T47D (cell line): ENCODE measurements at regions not wholly inside any gene's neighbourhood (a gene's known extent, or its start where the extent isn't known, plus 50 kb on each side); places are given as distances from the start of the nearest gene placed in this dataset.
"Not testable (repeated sequence)": the region's sequence is repeated elsewhere in the genome, so short reads cannot be mapped to it uniquely, and the experiment has no call there.

ENCODE experiments used
- DNase-seq, 2 experiments: peaks; one replicate each; pipeline versions ENCODE4 v3.0.0 to v3.0.0-alpha.2; 2011 to 2012; ENCODE audit warnings: low read depth in 1 of 2, low spot score in 1 of 2
- JUND ChIP-seq: IDR thresholded peaks from 2 replicates; pipeline ENCODE4 v1.6.1; 2012; ENCODE audit warnings: low read depth
- in situ Hi-C: cut with HindIII; loops from 2 replicates; pipeline ENCODE4 v1.10.0; 2016; ENCODE audit warnings: low sequenced_read_pairs, low pct_unique_long_range_greater_than_20kb

DNA sequence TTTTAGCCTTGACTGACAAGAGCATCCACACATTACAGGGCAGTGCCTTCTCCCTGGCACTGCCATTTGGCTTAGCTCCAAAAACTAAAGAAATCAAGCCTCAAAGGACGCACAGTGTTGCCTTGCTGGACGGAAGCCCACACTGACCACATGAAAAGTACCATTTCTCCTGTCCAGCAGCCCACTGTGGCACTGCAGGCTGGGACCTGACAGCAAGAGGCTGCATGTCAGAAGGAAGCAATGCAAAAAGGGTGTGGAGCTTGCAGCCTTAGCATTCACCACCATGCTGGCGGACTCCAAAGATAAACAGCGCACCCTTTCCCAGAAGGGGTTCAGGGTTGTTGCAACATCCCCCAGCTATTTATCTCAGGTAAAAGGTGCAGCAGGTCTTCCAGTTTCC is 109.3 kb upstream of the BMAL1 start:
- in situ Hi-C loops: no loop called here
- DNase-seq: no peak
- TF ChIP-seq JUND: no peak

DNA sequence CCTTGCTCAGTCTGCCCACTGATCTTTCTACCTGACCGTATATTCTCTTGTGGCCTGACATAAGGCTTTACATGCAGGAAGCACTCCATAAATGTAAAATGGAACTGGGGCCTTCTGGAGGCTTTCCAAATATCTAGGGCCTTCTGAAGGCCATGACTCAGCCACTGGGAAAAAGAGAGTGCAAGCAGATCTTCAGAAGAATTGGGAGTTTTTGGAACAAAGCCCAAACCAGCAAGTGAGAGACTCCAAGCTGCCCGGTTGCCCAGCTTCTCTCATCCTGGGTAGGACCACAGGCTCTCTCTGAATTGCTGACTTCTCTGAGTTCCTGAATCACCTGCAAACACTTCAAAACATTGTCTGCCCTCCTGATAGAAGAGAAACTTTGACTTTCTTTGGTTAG is 107.9 kb upstream of the BMAL1 start:
- TF ChIP-seq JUND: no peak
- no peak for DNase-seq
- in situ Hi-C loops: no loop called here

DNA sequence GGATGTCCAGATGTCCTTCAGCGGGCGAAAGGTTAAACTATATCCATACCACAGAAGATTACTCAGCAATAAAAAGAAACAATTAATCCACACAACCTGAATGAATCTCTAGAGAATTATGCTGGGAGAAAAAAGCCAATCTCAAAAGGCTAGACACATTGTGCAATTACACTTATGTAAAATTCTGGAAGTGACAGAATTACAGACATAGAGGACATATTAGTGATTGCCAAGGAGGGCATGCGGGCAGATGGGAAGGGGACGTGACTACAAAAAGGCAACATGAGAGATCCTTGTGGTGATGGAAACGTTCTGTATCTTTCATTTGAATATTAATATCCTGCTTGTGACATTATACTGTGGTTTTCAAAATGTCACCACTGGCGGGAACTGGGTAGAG is 103.5 kb upstream of the BMAL1 start:
- no peak for DNase-seq
- no peak for TF ChIP-seq JUND
- in situ Hi-C loops: no loop called here

DNA sequence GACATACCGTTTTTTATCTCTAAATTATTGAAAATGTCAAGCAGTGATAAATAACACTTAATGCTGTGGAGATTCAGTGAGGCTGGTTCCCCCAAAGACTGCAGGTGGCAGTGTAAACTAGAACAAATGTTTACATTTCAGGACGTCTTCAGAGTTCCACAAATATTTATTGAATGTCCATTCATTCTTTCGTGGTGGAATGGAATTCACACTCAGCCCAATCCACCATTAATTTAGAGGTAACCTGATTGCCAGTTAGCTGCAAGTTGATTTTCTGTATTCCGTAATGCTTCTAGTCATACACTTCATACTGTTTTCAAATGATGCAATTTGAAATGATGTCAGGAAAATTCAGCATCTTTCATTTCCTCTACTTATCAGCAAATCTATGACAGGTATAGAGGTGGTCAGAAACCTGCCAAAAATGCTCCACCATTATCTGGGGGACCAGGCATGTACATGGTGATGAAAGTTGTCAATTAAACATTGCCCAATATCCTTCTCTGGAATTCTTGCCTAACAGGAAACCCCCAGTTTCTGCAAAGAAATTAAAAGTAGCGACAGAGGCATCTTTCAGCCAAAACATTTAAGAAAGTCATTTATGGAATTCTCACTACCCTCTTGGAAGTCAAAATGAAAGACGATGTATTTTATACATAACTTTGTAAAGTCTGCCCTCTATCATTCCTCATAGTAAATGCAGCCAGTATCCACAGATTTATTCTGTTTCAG is 94.3 kb upstream of the BMAL1 start:
- peak in 1 of 2 experiments; percentile 50 for DNase-seq

DNA sequence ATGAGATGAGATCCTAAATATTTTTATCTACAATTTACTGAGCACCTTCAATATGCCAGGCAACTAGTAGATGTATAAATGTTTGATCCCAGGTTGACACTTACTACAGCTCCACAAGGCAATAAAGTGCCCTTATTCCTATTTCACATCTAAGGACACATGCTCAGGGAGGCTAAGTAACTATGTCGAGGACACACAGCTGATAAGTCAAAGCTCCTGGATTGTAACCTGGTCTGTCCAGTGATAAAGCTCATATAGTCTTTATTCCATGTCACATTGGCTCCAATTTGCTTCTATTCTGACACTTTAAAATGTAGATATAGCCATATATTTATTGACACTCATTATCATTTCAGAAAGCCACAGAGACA is 93.8 kb upstream of the BMAL1 start:
- DNase-seq: no peak
- no peak for TF ChIP-seq JUND
- in situ Hi-C loops: no loop called here

More for the DNA sequence above, 94.3 kb upstream of the BMAL1 start:
- TF ChIP-seq JUND: no peak
- in situ Hi-C loops: no loop called here

DNA sequence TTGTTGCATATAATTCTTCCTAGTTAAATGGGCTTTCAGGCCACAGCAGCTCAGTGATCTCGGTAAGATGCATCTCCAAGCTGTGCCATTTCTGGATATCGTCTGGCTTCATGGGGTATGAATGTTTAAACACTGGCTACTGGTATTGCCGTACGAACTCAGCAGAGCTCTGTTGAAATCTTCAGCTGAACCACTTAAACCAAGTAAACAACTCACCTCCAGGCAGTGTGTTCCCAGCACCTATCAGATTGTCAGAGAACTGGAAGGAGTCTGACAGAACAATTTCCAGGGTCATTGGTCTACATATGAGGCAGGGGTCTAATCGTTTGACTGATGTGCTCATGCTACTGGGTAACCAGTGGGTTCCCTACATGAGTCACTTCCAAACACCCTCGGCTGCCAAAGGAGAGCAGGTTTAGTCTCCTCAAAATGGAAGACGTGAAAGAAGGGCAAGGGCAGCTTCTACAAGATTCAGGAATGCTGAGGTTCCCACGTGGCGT is 93.2 kb upstream of the BMAL1 start:
- DNase-seq: peak in 1 of 2 experiments; percentile 3
- in situ Hi-C loops: no loop called here
- TF ChIP-seq JUND: no peak

DNA sequence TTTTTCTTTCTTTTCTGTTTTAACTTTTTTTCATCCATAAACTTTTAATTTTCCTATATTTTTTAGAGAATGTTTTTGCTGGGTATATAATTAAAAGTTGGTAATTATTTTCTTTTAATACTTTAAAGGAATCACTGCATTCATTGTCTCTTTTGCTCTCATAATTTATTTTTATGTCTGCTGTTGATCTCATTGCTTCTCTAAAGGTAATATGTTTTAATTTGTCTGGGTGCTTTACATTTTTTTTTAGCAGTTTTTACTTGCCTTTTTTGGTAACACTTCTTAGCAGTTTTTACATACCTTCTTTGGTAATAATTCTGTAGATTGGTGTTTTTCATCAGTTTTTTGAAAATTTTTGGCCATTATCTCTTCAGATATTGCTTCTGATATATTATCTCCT is 89.4 kb upstream of the BMAL1 start:
- TF ChIP-seq JUND: no peak
- no peak for DNase-seq
- in situ Hi-C loops: no loop called here

DNA sequence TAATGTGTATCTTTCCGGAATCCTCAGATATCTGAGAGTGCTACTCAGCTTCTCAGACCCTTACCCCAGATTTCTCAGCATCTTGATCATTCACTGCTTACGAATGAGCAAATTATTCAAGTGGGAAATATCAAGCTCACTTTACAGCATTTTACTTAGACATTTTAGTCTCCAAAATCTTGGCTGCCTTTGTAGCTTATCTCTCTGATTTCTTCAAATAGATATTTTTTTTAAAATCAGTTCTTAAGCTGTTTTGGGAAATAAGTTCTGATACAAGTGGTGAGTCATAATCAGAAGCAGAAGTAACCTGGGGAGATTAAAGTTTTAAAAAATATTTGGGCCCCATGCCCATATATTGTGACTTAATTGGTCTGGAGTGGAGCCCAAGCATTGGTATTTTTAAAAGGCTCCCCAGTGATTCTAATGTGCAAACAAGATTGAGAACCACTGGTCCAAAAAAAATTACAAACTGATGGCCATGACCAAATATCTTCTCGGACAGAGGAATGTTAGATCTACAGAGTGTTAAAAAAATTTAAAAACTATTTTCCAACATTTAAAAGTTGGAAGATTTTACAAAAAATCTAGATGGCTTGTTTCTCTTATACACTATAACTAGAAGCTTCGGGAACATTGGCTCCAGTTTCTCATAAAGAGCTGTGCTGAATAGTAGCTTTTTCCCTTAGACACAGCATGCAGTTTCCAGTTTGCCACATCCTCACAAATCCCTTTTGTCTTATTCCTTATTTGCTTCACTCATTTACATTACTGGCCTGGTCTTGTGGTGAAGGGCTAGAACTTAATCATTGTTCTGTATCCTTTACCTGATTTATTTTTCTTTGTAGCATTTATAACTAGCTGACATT is 87.8 kb upstream of the BMAL1 start:
- no peak for TF ChIP-seq JUND
- no peak for DNase-seq
- in situ Hi-C loops: no loop called here

DNA sequence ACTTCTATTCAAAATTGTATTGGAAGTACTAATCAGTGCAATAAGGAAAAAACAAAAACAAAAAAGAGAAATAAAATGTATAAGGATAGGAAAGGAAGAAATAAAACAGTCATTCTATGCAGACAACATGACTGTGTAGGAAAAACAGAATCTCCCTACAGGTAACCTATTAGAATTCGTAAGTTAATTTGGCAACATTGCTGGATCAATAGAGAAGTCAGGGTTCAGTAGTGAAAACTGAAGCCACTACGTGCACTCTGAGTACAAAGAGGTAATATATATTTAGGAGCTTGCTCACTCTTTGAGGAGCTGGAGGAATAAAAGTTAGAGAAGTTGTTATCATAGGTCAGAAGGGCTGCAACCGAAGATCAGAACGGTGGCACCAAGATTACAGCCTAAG is 84.0 kb upstream of the BMAL1 start:
- in situ Hi-C loops: no loop called here
- no peak for DNase-seq
- TF ChIP-seq JUND: no peak

DNA sequence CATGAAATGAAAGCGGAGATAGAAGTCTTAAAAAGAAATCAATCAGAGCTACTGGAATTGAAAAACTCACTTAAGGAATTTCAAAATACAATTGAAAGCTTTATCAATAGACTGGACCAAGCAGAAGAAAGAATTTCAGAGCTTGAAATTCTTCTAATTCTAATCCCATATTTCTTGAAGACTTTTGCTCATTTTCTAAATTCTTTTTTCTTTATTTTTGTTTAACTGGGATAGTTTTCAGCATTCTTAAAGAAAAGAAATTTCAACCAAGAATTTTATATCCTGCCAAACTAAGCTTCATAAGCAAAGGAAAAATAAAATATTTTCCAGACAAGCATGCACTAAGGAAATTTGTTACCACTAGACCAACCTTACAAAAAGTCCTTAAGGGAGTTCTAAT is 80.2 kb upstream of the BMAL1 start:
- in situ Hi-C loops: not testable (repeated sequence)

DNA sequence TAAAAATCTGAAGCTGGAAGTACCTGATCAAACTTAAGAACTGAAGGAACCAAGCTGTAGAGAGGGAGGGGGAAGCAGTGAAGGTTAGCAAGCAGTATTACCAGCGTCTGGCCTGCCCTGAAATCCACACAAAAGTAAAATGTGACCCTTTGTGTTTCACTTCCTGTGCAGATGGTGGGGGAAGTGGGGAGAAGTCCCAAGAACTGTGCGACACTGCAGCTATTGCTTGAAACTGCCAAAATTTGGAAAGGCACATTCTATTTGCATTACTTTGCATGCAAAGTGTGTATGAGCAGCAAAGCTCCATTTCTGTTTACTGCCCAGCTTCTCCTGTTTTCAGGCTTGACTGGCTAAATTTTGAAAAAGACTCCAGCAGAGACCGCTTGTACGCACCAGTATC is 72.1 kb upstream of the BMAL1 start:
- TF ChIP-seq JUND: no peak
- DNase-seq: no peak
- in situ Hi-C loops: no loop called here

More for the DNA sequence above, 80.2 kb upstream of the BMAL1 start:
- not testable (repeated sequence) for DNase-seq

DNA sequence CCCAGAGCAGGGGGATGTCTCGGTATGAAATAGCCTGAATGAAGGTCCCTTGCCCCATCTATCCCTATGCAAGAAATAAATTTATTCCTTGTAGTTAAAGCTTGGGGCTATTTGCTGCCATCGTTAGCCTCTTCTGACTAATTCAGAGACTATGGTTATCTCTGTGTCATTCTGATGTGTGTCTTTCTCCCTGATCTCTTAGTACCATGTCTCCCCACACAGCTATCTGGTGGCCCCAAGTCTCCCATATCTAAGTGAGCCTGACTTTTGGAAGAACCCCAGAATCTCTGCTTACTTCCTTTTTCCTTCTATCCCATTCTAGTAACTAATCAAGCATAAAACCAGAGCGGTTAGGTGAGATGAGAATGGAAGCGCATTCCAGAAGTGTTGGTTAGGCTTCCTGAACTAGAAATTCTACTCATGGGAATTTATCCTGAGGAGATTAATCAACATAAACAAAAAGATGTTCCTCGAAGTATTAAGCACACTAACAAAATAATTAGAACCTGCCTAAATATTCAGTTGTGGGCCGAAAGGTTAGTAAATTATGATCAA is 71.4 kb upstream of the BMAL1 start:
- DNase-seq: no peak
- in situ Hi-C loops: no loop called here
- no peak for TF ChIP-seq JUND

DNA sequence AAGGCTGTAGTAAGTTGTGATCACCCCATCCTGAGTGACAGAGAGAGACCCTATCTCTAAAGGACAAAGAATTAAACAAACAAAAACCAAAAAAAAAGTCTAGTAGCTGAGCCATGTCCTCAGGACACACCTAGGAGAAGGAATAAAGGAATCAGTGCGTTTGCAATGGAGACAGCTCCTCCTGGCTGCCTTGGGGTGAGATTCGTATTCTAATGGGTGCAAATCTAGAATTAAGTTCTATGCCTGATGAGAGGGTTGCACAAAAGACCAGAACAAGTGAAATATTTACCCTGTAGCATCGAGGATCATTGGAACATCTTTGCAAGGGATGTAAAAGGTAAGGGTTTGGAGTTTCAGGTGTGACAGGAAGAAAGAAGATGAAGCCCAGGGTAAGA is 70.3 kb upstream of the BMAL1 start:
- no peak for DNase-seq
- no peak for TF ChIP-seq JUND
- in situ Hi-C loops: no loop called here
